ENCODE measurements at regions not wholly inside any gene's neighbourhood (a gene's known extent, or its start where the extent isn't known, plus 50 kb on each side); places are given as distances from the start of the nearest gene placed in this dataset.
"Not testable (repeated sequence)": the region's sequence is repeated elsewhere in the genome, so short reads cannot be mapped to it uniquely, and the experiment has no call there.

- Histone ChIP-seq H3K27me3 (ENCODE audit: insufficient read depth, low read length) (no peaks in the 10 kb centered on the region), H3K4me1 (ENCODE audit: insufficient read depth, low read length) (no peaks in the 10 kb centered on the region), H3K9me3 (ENCODE audit: insufficient read depth, low read depth, low read length) (no peaks in the 10 kb centered on the region), H3K9ac (ENCODE audit: low read depth, low read length) (no peak overlapping the region), H3K4me3 (ENCODE audit: low read length) (no peak overlapping the region), H3K27ac (ENCODE audit: low read length) (no peak overlapping the region), H3K36me3 (ENCODE audit: insufficient read depth, low read depth, low read length) (no peaks in the 10 kb centered on the region)
Measured at GRCh38 chr3:191566469-191566868, 105.5 kb downstream of the PYDC2 start.

- no peaks in the 10 kb centered on the region for H3K9me3 ChIP-seq (ENCODE audit: insufficient read depth, low read depth, low read length)
- H3K27me3 ChIP-seq (ENCODE audit: insufficient read depth, low read length) = no peaks in the 10 kb centered on the region
- no peak overlapping the region for H3K9ac ChIP-seq (ENCODE audit: low read depth, low read length)
- no peak overlapping the region for H3K27ac ChIP-seq (ENCODE audit: low read length)
- no peaks in the 10 kb centered on the region for H3K4me1 ChIP-seq (ENCODE audit: insufficient read depth, low read length)
- H3K36me3 ChIP-seq (ENCODE audit: insufficient read depth, low read depth, low read length) = no peaks in the 10 kb centered on the region
- H3K4me3 ChIP-seq (ENCODE audit: low read length) = no peak overlapping the region
Measured at GRCh38 chr3:191568206-191568605, 107.2 kb downstream of the PYDC2 start.

GRCh38 chr3:191592105-191592504, 131.1 kb downstream of the PYDC2 start:
- H3K36me3 ChIP-seq (ENCODE audit: insufficient read depth, low read depth, low read length) = no peaks in the 10 kb centered on the region
- no peaks in the 10 kb centered on the region for H3K27me3 ChIP-seq (ENCODE audit: insufficient read depth, low read length)
- no peak overlapping the region for H3K27ac ChIP-seq (ENCODE audit: low read length)
- no peak overlapping the region for H3K9ac ChIP-seq (ENCODE audit: low read depth, low read length)
- no peaks in the 10 kb centered on the region for H3K9me3 ChIP-seq (ENCODE audit: insufficient read depth, low read depth, low read length)
- H3K4me1 ChIP-seq (ENCODE audit: insufficient read depth, low read length) = no peaks in the 10 kb centered on the region
- H3K4me3 ChIP-seq (ENCODE audit: low read length) = no peak overlapping the region

GRCh38 chr3:191593486-191593885, 132.5 kb downstream of the PYDC2 start:
- Histone ChIP-seq H3K27me3 (ENCODE audit: insufficient read depth, low read length) (no peaks in the 10 kb centered on the region), H3K27ac (ENCODE audit: low read length) (no peak overlapping the region)

GRCh38 chr3:191615511-191615910, 154.5 kb downstream of the PYDC2 start:
- H3K36me3 ChIP-seq (ENCODE audit: insufficient read depth, low read depth, low read length); H3K4me3 ChIP-seq (ENCODE audit: low read length); H3K9ac ChIP-seq (ENCODE audit: low read depth, low read length); H3K4me1 ChIP-seq (ENCODE audit: insufficient read depth, low read length); H3K27ac ChIP-seq (ENCODE audit: low read length); H3K27me3 ChIP-seq (ENCODE audit: insufficient read depth, low read length); H3K9me3 ChIP-seq (ENCODE audit: insufficient read depth, low read depth, low read length): not testable (repeated sequence)

More at GRCh38 chr3:191593486-191593885, 132.5 kb downstream of the PYDC2 start:
- Histone ChIP-seq H3K9ac (ENCODE audit: low read depth, low read length) (no peak overlapping the region), H3K9me3 (ENCODE audit: insufficient read depth, low read depth, low read length) (no peaks in the 10 kb centered on the region), H3K4me3 (ENCODE audit: low read length) (no peak overlapping the region), H3K36me3 (ENCODE audit: insufficient read depth, low read depth, low read length) (no peaks in the 10 kb centered on the region), H3K4me1 (ENCODE audit: insufficient read depth, low read length) (no peaks in the 10 kb centered on the region)

GRCh38 chr3:191624299-191624698, 163.3 kb downstream of the PYDC2 start:
- Histone ChIP-seq H3K9ac (ENCODE audit: low read depth, low read length) (no peak overlapping the region), H3K36me3 (ENCODE audit: insufficient read depth, low read depth, low read length) (no peaks in the 10 kb centered on the region), H3K27me3 (ENCODE audit: insufficient read depth, low read length) (no peaks in the 10 kb centered on the region), H3K4me3 (ENCODE audit: low read length) (no peak overlapping the region), H3K4me1 (ENCODE audit: insufficient read depth, low read length) (no peaks in the 10 kb centered on the region), H3K9me3 (ENCODE audit: insufficient read depth, low read depth, low read length) (no peaks in the 10 kb centered on the region), H3K27ac (ENCODE audit: low read length) (no peak overlapping the region)

GRCh38 chr3:191627064-191627463, 166.1 kb downstream of the PYDC2 start:
- H3K9ac ChIP-seq (ENCODE audit: low read depth, low read length) = no peak overlapping the region
- H3K4me1 ChIP-seq (ENCODE audit: insufficient read depth, low read length) = no peaks in the 10 kb centered on the region
- no peaks in the 10 kb centered on the region for H3K9me3 ChIP-seq (ENCODE audit: insufficient read depth, low read depth, low read length)
- H3K27me3 ChIP-seq (ENCODE audit: insufficient read depth, low read length) = no peaks in the 10 kb centered on the region
- H3K27ac ChIP-seq (ENCODE audit: low read length) = no peak overlapping the region
- no peaks in the 10 kb centered on the region for H3K36me3 ChIP-seq (ENCODE audit: insufficient read depth, low read depth, low read length)
- no peak overlapping the region for H3K4me3 ChIP-seq (ENCODE audit: low read length)

GRCh38 chr3:191628571-191628970, 167.6 kb downstream of the PYDC2 start:
- Histone ChIP-seq H3K4me1 (ENCODE audit: insufficient read depth, low read length) (no peaks in the 10 kb centered on the region), H3K9ac (ENCODE audit: low read depth, low read length) (no peak overlapping the region), H3K36me3 (ENCODE audit: insufficient read depth, low read depth, low read length) (no peaks in the 10 kb centered on the region), H3K9me3 (ENCODE audit: insufficient read depth, low read depth, low read length) (no peaks in the 10 kb centered on the region), H3K27ac (ENCODE audit: low read length) (no peak overlapping the region), H3K27me3 (ENCODE audit: insufficient read depth, low read length) (no peaks in the 10 kb centered on the region), H3K4me3 (ENCODE audit: low read length) (no peak overlapping the region)

GRCh38 chr3:191631496-191631895, 170.5 kb downstream of the PYDC2 start:
- H3K9me3 ChIP-seq (ENCODE audit: insufficient read depth, low read depth, low read length) = no peaks in the 10 kb centered on the region
- no peak overlapping the region for H3K27ac ChIP-seq (ENCODE audit: low read length)
- no peaks in the 10 kb centered on the region for H3K27me3 ChIP-seq (ENCODE audit: insufficient read depth, low read length)
- H3K4me3 ChIP-seq (ENCODE audit: low read length) = no peak overlapping the region
- no peaks in the 10 kb centered on the region for H3K36me3 ChIP-seq (ENCODE audit: insufficient read depth, low read depth, low read length)
- H3K9ac ChIP-seq (ENCODE audit: low read depth, low read length) = no peak overlapping the region
- no peaks in the 10 kb centered on the region for H3K4me1 ChIP-seq (ENCODE audit: insufficient read depth, low read length)

GRCh38 chr3:191634902-191635301, 173.9 kb downstream of the PYDC2 start:
- H3K27me3 ChIP-seq (ENCODE audit: insufficient read depth, low read length) = no peaks in the 10 kb centered on the region
- no peaks in the 10 kb centered on the region for H3K36me3 ChIP-seq (ENCODE audit: insufficient read depth, low read depth, low read length)
- H3K4me1 ChIP-seq (ENCODE audit: insufficient read depth, low read length) = no peaks in the 10 kb centered on the region
- no peak overlapping the region for H3K27ac ChIP-seq (ENCODE audit: low read length)
- H3K4me3 ChIP-seq (ENCODE audit: low read length) = no peak overlapping the region
- no peaks in the 10 kb centered on the region for H3K9me3 ChIP-seq (ENCODE audit: insufficient read depth, low read depth, low read length)
- no peak overlapping the region for H3K9ac ChIP-seq (ENCODE audit: low read depth, low read length)

GRCh38 chr3:191637611-191638010, 176.6 kb downstream of the PYDC2 start:
- no peaks in the 10 kb centered on the region for H3K4me1 ChIP-seq (ENCODE audit: insufficient read depth, low read length)
- H3K9me3 ChIP-seq (ENCODE audit: insufficient read depth, low read depth, low read length) = no peaks in the 10 kb centered on the region
- H3K27me3 ChIP-seq (ENCODE audit: insufficient read depth, low read length) = no peaks in the 10 kb centered on the region
- H3K9ac ChIP-seq (ENCODE audit: low read depth, low read length) = no peak overlapping the region
- no peak overlapping the region for H3K4me3 ChIP-seq (ENCODE audit: low read length)
- no peaks in the 10 kb centered on the region for H3K36me3 ChIP-seq (ENCODE audit: insufficient read depth, low read depth, low read length)
- H3K27ac ChIP-seq (ENCODE audit: low read length) = no peak overlapping the region

GRCh38 chr3:191641789-191642188, 180.8 kb downstream of the PYDC2 start:
- Histone ChIP-seq H3K4me3 (ENCODE audit: low read length) (no peak overlapping the region), H3K27ac (ENCODE audit: low read length) (no peak overlapping the region), H3K36me3 (ENCODE audit: insufficient read depth, low read depth, low read length) (no peaks in the 10 kb centered on the region), H3K27me3 (ENCODE audit: insufficient read depth, low read length) (no peaks in the 10 kb centered on the region), H3K9ac (ENCODE audit: low read depth, low read length) (no peak overlapping the region), H3K9me3 (ENCODE audit: insufficient read depth, low read depth, low read length) (no peaks in the 10 kb centered on the region), H3K4me1 (ENCODE audit: insufficient read depth, low read length) (no peaks in the 10 kb centered on the region)

- H3K27ac ChIP-seq (ENCODE audit: low read length) = no peak overlapping the region
- H3K4me1 ChIP-seq (ENCODE audit: insufficient read depth, low read length) = no peaks in the 10 kb centered on the region
- H3K27me3 ChIP-seq (ENCODE audit: insufficient read depth, low read length) = no peaks in the 10 kb centered on the region
- no peak overlapping the region for H3K4me3 ChIP-seq (ENCODE audit: low read length)
- H3K9ac ChIP-seq (ENCODE audit: low read depth, low read length) = no peak overlapping the region
- H3K36me3 ChIP-seq (ENCODE audit: insufficient read depth, low read depth, low read length) = no peaks in the 10 kb centered on the region
- H3K9me3 ChIP-seq (ENCODE audit: insufficient read depth, low read depth, low read length) = no peaks in the 10 kb centered on the region
Measured at GRCh38 chr3:191644291-191644690, 183.3 kb downstream of the PYDC2 start.

Data from iPS-20b (cell line).